ENCODE measurements at regions not wholly inside any gene's neighbourhood (a gene's known extent, or its start where the extent isn't known, plus 50 kb on each side); places are given as distances from the start of the nearest gene placed in this dataset.
A peak's percentile ranks its signal among the peaks of the same experiment; 100 is the strongest.

- no peak for TF ChIP-seq EZH2 (IDR thresholded peaks at IDR 0.05; ENCODE audit: borderline replicate concordance, insufficient read depth, low read depth, low read length, poor library complexity, severe bottlenecking)
- peak; percentile 41 for TF ChIP-seq CTCF (IDR thresholded peaks at IDR 0.05)
These were observed 193.7 kb upstream of the LRIG3 start for GRCh38 chr12:59113831-59114615.

All from B cell (primary cell).